H1 (cell line): ENCODE measurements at regions not wholly inside any gene's neighbourhood (a gene's known extent, or its start where the extent isn't known, plus 50 kb on each side); places are given as distances from the start of the nearest gene placed in this dataset.

Source experiments
- CTCF ChIA-PET: fragments of 300-600 bp; sonication (Branson Sonifier 250); formaldehyde crosslinking; loops from one replicate; lab custom pipeline; 2021; ENCODE audit not compliant: partially characterized antibody; lab: Charles Lee
- POLR2A ChIA-PET: fragments of 300-600 bp; sonication (Branson Sonifier 250); formaldehyde crosslinking; loops from one replicate; lab custom pipeline; 2021; ENCODE audit warnings: inconsistent platforms; ENCODE audit not compliant: partially characterized antibody; lab: Charles Lee
- DNase-seq, 2 experiments: peaks; one replicate each; pipeline versions ENCODE4 v3.0.0 to v3.0.0-alpha.2; 2010 to 2022; ENCODE audit warnings: low spot score in 2 of 2, low read depth in 1 of 2, mixed read lengths in 1 of 2
- FAIRE-seq: peaks from 2 replicates; lab custom pipeline; 2011; peaks lifted over from hg19 to GRCh38; lab: Jason Lieb, UNC
- H2AFZ ChIP-seq: 2 replicates; pipeline ENCODE4 v1.8.1; 2012; ENCODE audit warnings: low read length, inconsistent platforms
- H2AK5ac ChIP-seq: 2 replicates; pipeline ENCODE4 v1.6.1; 2013; ENCODE audit warnings: low read depth, low read length
- H2BK120ac ChIP-seq: replicated peaks from 2 replicates; pipeline ENCODE3; 2013; ENCODE audit warnings: low read depth, low read length, inconsistent platforms
- H2BK12ac ChIP-seq: 2 replicates; pipeline ENCODE4 v1.6.1; 2013; ENCODE audit warnings: low read depth, low read length
- H2BK15ac ChIP-seq: 2 replicates; pipeline ENCODE4 v1.6.1; 2013; ENCODE audit warnings: low read length
- H2BK20ac ChIP-seq: 2 replicates; pipeline ENCODE4 v1.6.1; 2013; ENCODE audit warnings: low read length
- H2BK5ac ChIP-seq: 2 replicates; pipeline ENCODE4 v1.6.1; 2013; ENCODE audit warnings: low read depth, low read length
- H3K14ac ChIP-seq: 2 replicates; pipeline ENCODE4 v1.6.1; 2013; ENCODE audit warnings: inconsistent platforms; ENCODE audit not compliant: insufficient read length
- H3K18ac ChIP-seq: 2 replicates; pipeline ENCODE4 v1.6.1; 2013; ENCODE audit warnings: low read length; ENCODE audit errors: extremely low read depth
- H3K23ac ChIP-seq: 2 replicates; pipeline ENCODE4 v1.6.1; 2013; ENCODE audit warnings: inconsistent platforms; ENCODE audit not compliant: insufficient read length
- H3K23me2 ChIP-seq: 2 replicates; pipeline ENCODE4 v1.6.1; 2013; ENCODE audit warnings: low read depth, low read length
- H3K27ac ChIP-seq: 2 replicates; pipeline ENCODE4 v1.6.1; 2011; ENCODE audit warnings: low read depth, low read length, inconsistent platforms
- H3K27me3 ChIP-seq, 4 experiments: replicated peaks in 1 of 4; 1 replicate in 1 of 4; 2 replicates in 3 of 4; pipeline versions ENCODE4 v1.6.1 to v1.8.1; 2011 to 2013; ENCODE audit warnings: low read length in 3 of 4, mild to moderate bottlenecking in 3 of 4, inconsistent platforms in 2 of 4, mixed read lengths in 2 of 4, moderate library complexity in 1 of 4; ENCODE audit not compliant: control insufficient read depth in 3 of 4, insufficient read depth in 3 of 4; ENCODE audit errors: extremely low read depth in 1 of 4
- H3K36me3 ChIP-seq, 4 experiments: 2 replicates each; pipeline versions ENCODE4 v1.6.1 to v1.8.1; 2011 to 2013; ENCODE audit warnings: mild to moderate bottlenecking in 4 of 4, low read length in 3 of 4, moderate library complexity in 2 of 4, control low read depth in 1 of 4, inconsistent platforms in 1 of 4; ENCODE audit not compliant: insufficient read depth in 4 of 4, control insufficient read depth in 2 of 4
- H3K4ac ChIP-seq: replicated peaks from 2 replicates; pipeline ENCODE3; 2013; ENCODE audit warnings: low read length, low read depth, mixed read lengths, inconsistent platforms; ENCODE audit not compliant: insufficient read length
- H3K4me1 ChIP-seq, 4 experiments: replicated peaks in 1 of 4; 1 replicate in 1 of 4; 2 replicates in 3 of 4; pipeline versions ENCODE4 v1.6.1 to v1.8.1; 2011 to 2013; ENCODE audit warnings: low read length in 3 of 4, inconsistent platforms in 2 of 4, mixed read lengths in 1 of 4; ENCODE audit not compliant: insufficient read depth in 4 of 4, control insufficient read depth in 3 of 4
- H3K4me2 ChIP-seq, 2 experiments: 2 replicates each; pipeline versions ENCODE4 v1.6.1 to v1.8.1; 2011 to 2013; ENCODE audit warnings: low read depth in 2 of 2, low read length in 2 of 2, control low read depth in 1 of 2, inconsistent platforms in 1 of 2, mild to moderate bottlenecking in 1 of 2; ENCODE audit not compliant: insufficient read depth in 1 of 2
- H3K4me3 ChIP-seq, 4 experiments: fragments of 200-600, 300-600 bp in 1 of 4; sonication (generic), shearing (Covaris generic), sonication (Bioruptor Twin) in 1 of 4; 2 replicates each; pipeline versions ENCODE4 v1.5.1 to v1.8.1; 2011 to 2016; ENCODE audit warnings: low read length in 4 of 4, low read depth in 3 of 4, control low read depth in 2 of 4, inconsistent platforms in 2 of 4, mild to moderate bottlenecking in 2 of 4, mixed read lengths in 1 of 4, moderate library complexity in 1 of 4; ENCODE audit not compliant: insufficient read depth in 2 of 4; ENCODE audit errors: extremely low read depth in 1 of 4
- H3K56ac ChIP-seq: replicated peaks from 2 replicates; pipeline ENCODE3; 2013; ENCODE audit warnings: low read depth, mild to moderate bottlenecking, mixed read lengths, low read length, inconsistent platforms; ENCODE audit not compliant: insufficient read length
- H3K79me1 ChIP-seq: 2 replicates; pipeline ENCODE4 v1.6.1; 2013; ENCODE audit warnings: low read depth, low read length, control low read depth
- H3K79me2 ChIP-seq, 2 experiments: 2 replicates each; pipeline versions ENCODE4 v1.6.1 to v1.8.1; 2012 to 2013; ENCODE audit warnings: low read length in 2 of 2, mild to moderate bottlenecking in 2 of 2, inconsistent platforms in 1 of 2; ENCODE audit not compliant: insufficient read depth in 2 of 2, control insufficient read depth in 1 of 2
- H3K9ac ChIP-seq, 4 experiments: replicated peaks in 1 of 4; 1 replicate in 1 of 4; 2 replicates in 3 of 4; pipeline versions ENCODE4 v1.6.1 to v1.8.1; 2011 to 2013; ENCODE audit warnings: low read depth in 3 of 4, low read length in 3 of 4, control low read depth in 2 of 4, mild to moderate bottlenecking in 2 of 4, moderate library complexity in 2 of 4, inconsistent platforms in 1 of 4; ENCODE audit errors: extremely low read depth in 1 of 4
- H3K9me3 ChIP-seq, 2 experiments: 2 replicates each; pipeline versions ENCODE4 v1.6.1 to v1.8.1; 2012 to 2013; ENCODE audit warnings: mild to moderate bottlenecking in 2 of 2, moderate library complexity in 2 of 2, control low read depth in 1 of 2, inconsistent platforms in 1 of 2, low read depth in 1 of 2, low read length in 1 of 2, mixed read lengths in 1 of 2; ENCODE audit not compliant: insufficient read depth in 2 of 2
- H4K20me1 ChIP-seq, 2 experiments: replicated peaks in 1 of 2; 2 replicates each; pipeline versions ENCODE3 to v1.8.1; 2011 to 2013; ENCODE audit warnings: inconsistent platforms in 2 of 2, low read length in 2 of 2, mild to moderate bottlenecking in 1 of 2; ENCODE audit not compliant: insufficient read depth in 2 of 2, control insufficient read depth in 1 of 2
- H4K5ac ChIP-seq: 2 replicates; pipeline ENCODE4 v1.6.1; 2013; ENCODE audit warnings: low read length, low read depth, mixed read lengths, inconsistent platforms; ENCODE audit not compliant: insufficient read length
- H4K8ac ChIP-seq: 2 replicates; pipeline ENCODE4 v1.8.0; 2013; ENCODE audit warnings: mild to moderate bottlenecking, moderate library complexity, low read length, inconsistent platforms; ENCODE audit not compliant: insufficient read depth; ENCODE audit errors: extremely low read depth
- H4K91ac ChIP-seq: replicated peaks from 2 replicates; pipeline ENCODE3; 2013; ENCODE audit warnings: low read length, mixed read lengths, inconsistent platforms; ENCODE audit not compliant: insufficient read length
- ATF2 ChIP-seq: IDR thresholded peaks from 2 replicates; pipeline ENCODE4 v1.6.1; 2012; ENCODE audit warnings: low read length, inconsistent platforms
- ATF3 ChIP-seq: IDR thresholded peaks from 2 replicates; pipeline ENCODE4 v1.6.1; 2011; ENCODE audit warnings: low read depth, mild to moderate bottlenecking, low read length; ENCODE audit not compliant: insufficient read depth
- CHD2 ChIP-seq: IDR thresholded peaks from 2 replicates; pipeline ENCODE4 v1.6.1; 2012; ENCODE audit warnings: low read length, improper control_type of control experiment
- POLR2AphosphoS5 ChIP-seq: IDR thresholded peaks from 2 replicates; pipeline ENCODE4 v1.6.1; 2011; ENCODE audit warnings: low read depth, low read length
- RBBP5 ChIP-seq: IDR thresholded peaks from 2 replicates; pipeline ENCODE4 v1.7.1; 2012; ENCODE audit warnings: low read depth, mild to moderate bottlenecking, inconsistent platforms, low read length, moderate library complexity, borderline replicate concordance
- RFX5 ChIP-seq: IDR thresholded peaks from 2 replicates; pipeline ENCODE4 v1.6.1; 2011; ENCODE audit warnings: low read depth, low read length, improper control_type of control experiment, borderline replicate concordance
- SIN3A ChIP-seq, 2 experiments: IDR thresholded peaks in 1 of 2; conservative IDR thresholded peaks in 1 of 2; 2 replicates each; pipeline ENCODE4 v1.6.1; 2011 to 2012; ENCODE audit warnings: low read length in 2 of 2, improper control_type of control experiment in 1 of 2, low read depth in 1 of 2, mild to moderate bottlenecking in 1 of 2
- TBP ChIP-seq: IDR thresholded peaks from 2 replicates; pipeline ENCODE4 v1.6.1; 2011; ENCODE audit warnings: low read depth, low read length, improper control_type of control experiment
- ZNF274 ChIP-seq: IDR thresholded peaks from 2 replicates; pipeline ENCODE4 v1.7.0; 2012; ENCODE audit warnings: low read length, borderline replicate concordance; ENCODE audit errors: extremely low read depth
- WGBS, 2 experiments: shearing (Covaris generic) in 1 of 2; methylation state at CpG; one replicate each; pipeline versions ENCODE4 v1.1.6 to v1.1.7; 2013 to 2015; ENCODE audit warnings: low lambda C conversion rate in 2 of 2, mixed read lengths in 2 of 2, inconsistent platforms in 1 of 2, low coverage in 1 of 2, missing lambda C conversion rate in 1 of 2; ENCODE audit not compliant: insufficient replicate concordance in 2 of 2, insufficient coverage in 1 of 2, insufficient read length in 1 of 2; ENCODE audit errors: extremely low coverage in 1 of 2, missing lambda C conversion rate in 1 of 2; 5-methylcytosine and 5-hydroxymethylcytosine counted together

- Histone ChIP-seq H3K4me3 (no peak overlapping the region), H3K4me2 (no peak overlapping the region), H2BK5ac (no peak overlapping the region), H3K4ac (no peak overlapping the region), H2BK12ac (no peak overlapping the region), H3K4me1 (no peaks in the 10 kb centered on the region), H3K18ac (no peak overlapping the region), H3K9ac (no peak overlapping the region), H4K5ac (no peak overlapping the region), H3K79me2 (no peaks in the 10 kb centered on the region), H4K20me1 (no peaks in the 10 kb centered on the region), H3K56ac (no peak overlapping the region), H2BK20ac (no peak overlapping the region), H3K23me2 (no peaks in the 10 kb centered on the region), H3K36me3 (no peaks in the 10 kb centered on the region), H3K9me3 (no peaks in the 10 kb centered on the region), H2AK5ac (no peak overlapping the region), H3K27ac (no peak overlapping the region), H3K27me3 (no peaks in the 10 kb centered on the region), H3K23ac (no peak overlapping the region), H4K91ac (no peak overlapping the region), H3K14ac (no peak overlapping the region), H2BK15ac (no peak overlapping the region), H3K79me1 (no peaks in the 10 kb centered on the region), H2BK120ac (no peak overlapping the region), H4K8ac (no peak overlapping the region), H2AFZ (no peak overlapping the region)
- TF ChIP-seq CHD2 (no peak), RFX5 (no peak), RBBP5 (no peak), ATF3 (no peak), ATF2 (no peak), TBP (no peak), POLR2AphosphoS5 (no peak), SIN3A (conservative IDR thresholded peaks at IDR 0.05 in 1 of 2, IDR thresholded peaks at IDR 0.05 in 1 of 2; ENCODE audit: low read depth in 1 of 2, low read length in 2 of 2) (no peak), ZNF274 (no peak)
- CTCF ChIA-PET = no interaction called here
- DNase-seq (no peak), FAIRE-seq (no peak)
- 94% methylated on average over 2 of the region's 2 CpGs; no CpG with 5 or more reads in 1 of the 2 experiments for WGBS, 2 experiments
- POLR2A ChIA-PET = no interaction called here
These were observed 217.6 kb downstream of the LTN1 start for GRCh38 chr21:28775071-28775470.
